Endothelial cell of umbilical vein (primary cell): ENCODE measurements at regions not wholly inside any gene's neighbourhood (a gene's known extent, or its start where the extent isn't known, plus 50 kb on each side); places are given as distances from the start of the nearest gene placed in this dataset.

Source experiments
- BruUV-seq: library from RNA; stranded (reverse); fragments of 400-500 nt; replicated peaks from 2 replicates; lab custom pipeline; 2021; lab: Mats Ljungman, UMichigan
- CTCF ChIA-PET: fragments of 300-600, 350-600 bp; sonication (Branson Sonifier 250); formaldehyde crosslinking; loops from one replicate; lab custom pipeline; 2021; ENCODE audit warnings: antibody characterized with exemption, inconsistent platforms; lab: Charles Lee
- POLR2A ChIA-PET: fragments of 300-600, 350-600 bp; sonication (Branson Sonifier 250); formaldehyde crosslinking; loops from one replicate; lab custom pipeline; 2021; ENCODE audit warnings: antibody characterized with exemption, inconsistent platforms; lab: Charles Lee
- DNase-seq: peaks from one replicate; pipeline ENCODE4 v3.0.0-alpha.2; 2011; ENCODE audit warnings: low read depth, low spot score
- FAIRE-seq: peaks from 2 replicates; lab custom pipeline; 2011; peaks lifted over from hg19 to GRCh38; lab: Jason Lieb, UNC
- H2AFZ ChIP-seq: 2 replicates; pipeline ENCODE4 v1.6.0; 2012; ENCODE audit warnings: low read depth, low read length, control low read depth, inconsistent platforms
- H3K27ac ChIP-seq: 2 replicates; pipeline ENCODE4 v1.5.1; 2011; ENCODE audit warnings: low read depth, mild to moderate bottlenecking, control low read depth, low read length, moderate library complexity; ENCODE audit not compliant: insufficient read depth
- H3K27me3 ChIP-seq, 2 experiments: 2 replicates each; pipeline versions ENCODE4 v1.6.0 to v1.6.1; 2011; ENCODE audit warnings: low read length in 2 of 2, mixed read lengths in 1 of 2; ENCODE audit not compliant: control insufficient read depth in 2 of 2, insufficient read depth in 2 of 2
- H3K36me3 ChIP-seq, 2 experiments: 2 replicates in 1 of 2; 3 replicates in 1 of 2; pipeline ENCODE4 v1.5.1; 2011; ENCODE audit warnings: low read length in 2 of 2, mild to moderate bottlenecking in 1 of 2, moderate library complexity in 1 of 2; ENCODE audit not compliant: control insufficient read depth in 2 of 2, insufficient read depth in 2 of 2; ENCODE audit errors: extremely low read depth in 1 of 2
- H3K4me1 ChIP-seq: 3 replicates; pipeline ENCODE4 v1.5.1; 2011; ENCODE audit warnings: mild to moderate bottlenecking, low read length; ENCODE audit not compliant: control insufficient read depth, insufficient read depth; ENCODE audit errors: extremely low read depth
- H3K4me2 ChIP-seq: 2 replicates; pipeline ENCODE4 v1.6.1; 2011; ENCODE audit warnings: low read length, control low read depth, mixed read lengths; ENCODE audit not compliant: insufficient read depth
- H3K4me3 ChIP-seq, 3 experiments: fragments of 200-600 bp in 1 of 3; sonication (generic), shearing (Covaris generic) in 1 of 3; replicated peaks in 1 of 3; 2 replicates each; pipeline ENCODE4 v1.5.1; 2011 to 2016; ENCODE audit warnings: control low read depth in 3 of 3, low read length in 3 of 3, mild to moderate bottlenecking in 2 of 3, inconsistent platforms in 1 of 3, low read depth in 1 of 3, moderate library complexity in 1 of 3; ENCODE audit not compliant: insufficient read depth in 1 of 3
- H3K79me2 ChIP-seq: 2 replicates; pipeline ENCODE4 v1.6.0; 2012; ENCODE audit warnings: low read length, inconsistent platforms; ENCODE audit not compliant: control insufficient read depth, insufficient read depth
- H3K9ac ChIP-seq: replicated peaks from 2 replicates; pipeline ENCODE3; 2011; ENCODE audit warnings: low read length, control low read depth; ENCODE audit not compliant: insufficient read depth; ENCODE audit errors: extremely low read depth
- H3K9me1 ChIP-seq: replicated peaks from 3 replicates; pipeline ENCODE4 v1.6.0; 2011; ENCODE audit warnings: mild to moderate bottlenecking, low read length; ENCODE audit not compliant: control insufficient read depth, insufficient read depth; ENCODE audit errors: extremely low read depth
- H3K9me3 ChIP-seq: replicated peaks from 2 replicates; pipeline ENCODE4 v1.5.1; 2012; ENCODE audit warnings: low read length, inconsistent platforms; ENCODE audit not compliant: control insufficient read depth, insufficient read depth
- H4K20me1 ChIP-seq: replicated peaks from 2 replicates; pipeline ENCODE3; 2011; ENCODE audit warnings: mild to moderate bottlenecking, low read length; ENCODE audit not compliant: control insufficient read depth, insufficient read depth; ENCODE audit errors: extremely low read depth
- CTCF ChIP-seq, 2 donors: IDR thresholded peaks; 1 replicate in 1 of 2; 2 replicates in 1 of 2; pipeline ENCODE4 v1.5.1; 2011; ENCODE audit warnings: low read length in 2 of 2, mild to moderate bottlenecking in 2 of 2, moderate library complexity in 2 of 2, control low read depth in 1 of 2, inconsistent platforms in 1 of 2, low read depth in 1 of 2; ENCODE audit not compliant: insufficient read depth in 1 of 2; ENCODE audit errors: extremely low read depth in 1 of 2
- EZH2 ChIP-seq: IDR thresholded peaks from 2 replicates; pipeline ENCODE4 v1.6.1; 2012; ENCODE audit warnings: borderline replicate concordance, low read depth, mild to moderate bottlenecking, moderate library complexity, low read length, inconsistent platforms; ENCODE audit not compliant: severe bottlenecking
- FOS ChIP-seq: IDR thresholded peaks from 2 replicates; pipeline ENCODE4 v1.6.1; 2011; ENCODE audit warnings: mild to moderate bottlenecking, low read length, moderate library complexity, borderline replicate concordance; ENCODE audit not compliant: insufficient read depth
- GATA2 ChIP-seq: IDR thresholded peaks from 2 replicates; pipeline ENCODE4 v1.7.0; 2011; ENCODE audit warnings: low read depth, mild to moderate bottlenecking, moderate library complexity, mixed read lengths, low read length; ENCODE audit not compliant: insufficient read length, insufficient read depth
- JUN ChIP-seq: IDR thresholded peaks from 2 replicates; pipeline ENCODE4 v1.6.1; 2011; ENCODE audit warnings: borderline replicate concordance, low read depth; ENCODE audit not compliant: insufficient read length, insufficient read depth
- MAX ChIP-seq: IDR thresholded peaks from 2 replicates; pipeline ENCODE4 v1.6.1; 2011; ENCODE audit not compliant: insufficient read depth, insufficient read length
- MYC ChIP-seq: IDR thresholded peaks from one replicate; pipeline ENCODE4 v1.6.1; 2011; ENCODE audit warnings: mild to moderate bottlenecking, low read depth, low read length
- POLR2A ChIP-seq: IDR thresholded peaks from 2 replicates; pipeline ENCODE4 v1.6.1; 2012; ENCODE audit warnings: low read depth, mild to moderate bottlenecking, control low read depth, low read length
- POLR2AphosphoS5 ChIP-seq: IDR thresholded peaks from 2 replicates; pipeline ENCODE4 v1.6.1; 2012; ENCODE audit warnings: low read depth, mild to moderate bottlenecking, control low read depth, low read length, moderate library complexity; ENCODE audit not compliant: insufficient read depth
- dilution Hi-C: fragments of 300-500 bp; cut with MboI; formaldehyde crosslinking; loops from one replicate; pipeline ENCODE4 v1.15.0; 2019; ENCODE audit warnings: low sequenced_read_pairs; ENCODE audit not compliant: extremely low pct_ligation_motif_present
- intact Hi-C: fragments of 100-400 bp; cut with micrococcal nuclease; formaldehyde crosslinking; loops from one replicate; pipeline ENCODE4 v1.10.0; 2022

GRCh38 chr10:107269626-107270025 is 105.1 kb upstream of the SORCS1 start:
- Histone ChIP-seq H2AFZ (no peak overlapping the region), H3K27me3 (no peaks in the 10 kb centered on the region), H3K9me3 (peaks cover 2% of the 10 kb centered on the region), H4K20me1 (no peaks in the 10 kb centered on the region), H3K4me3 (no peak overlapping the region), H3K9me1 (no peaks in the 10 kb centered on the region), H3K4me2 (no peak overlapping the region), H3K36me3 (no peaks in the 10 kb centered on the region), H3K9ac (no peak overlapping the region), H3K4me1 (no peaks in the 10 kb centered on the region), H3K27ac (no peak overlapping the region), H3K79me2 (no peaks in the 10 kb centered on the region)
- POLR2A ChIA-PET = no interaction called here
- DNase-seq (no peak), FAIRE-seq (no peak)
- intact Hi-C loops (no loop called here), dilution Hi-C loops (no loop called here)
- no TSS peak for BruUV-seq
- TF ChIP-seq JUN = no peak
- TF ChIP-seq MYC = no peak
- no peak for TF ChIP-seq MAX
- no peak for TF ChIP-seq GATA2
- TF ChIP-seq FOS = no peak
- TF ChIP-seq POLR2AphosphoS5 = no peak
- TF ChIP-seq POLR2A = no peak
- TF ChIP-seq EZH2 = no peak
- TF ChIP-seq CTCF (IDR thresholded peaks at IDR 0.05; ENCODE audit: extremely low read depth in 1 of 2, insufficient read depth in 1 of 2, low read depth in 1 of 2, low read length in 2 of 2) = no peak
- CTCF ChIA-PET = no interaction called here
